ENCODE measurements at regions not wholly inside any gene's neighbourhood (a gene's known extent, or its start where the extent isn't known, plus 50 kb on each side); places are given as distances from the start of the nearest gene placed in this dataset.
"Not testable (repeated sequence)": the region's sequence is repeated elsewhere in the genome, so short reads cannot be mapped to it uniquely, and the experiment has no call there.

- 87 to 93% methylated on average over 8 of the region's 8 CpGs for WGBS, 2 donors
- H3K4me1 ChIP-seq (ENCODE audit: control insufficient read depth in 1 of 2, insufficient read depth in 2 of 2, low read length in 2 of 2); intact Hi-C loops (cut with DNase I): not testable (repeated sequence)
Measured at GRCh38 chr20:47912165-47912564, 126.9 kb upstream of the SULF2 start.

GRCh38 chr20:47909696-47910369, 124.6 kb upstream of the SULF2 start:
- H3K4me1 ChIP-seq (ENCODE audit: control insufficient read depth in 1 of 2, insufficient read depth in 2 of 2, low read length in 2 of 2); H3K27ac ChIP-seq (ENCODE audit: low read depth in 1 of 2, low read length in 2 of 2); intact Hi-C loops (cut with DNase I); H3K4me3 ChIP-seq (ENCODE audit: low read length in 2 of 2); H3K27me3 ChIP-seq (ENCODE audit: control insufficient read depth in 1 of 2, insufficient read depth in 2 of 2, low read length in 1 of 2); ATAC-seq (ENCODE audit: low FRiP score); H3K9me3 ChIP-seq (ENCODE audit: control insufficient read depth, low read length); H3K36me3 ChIP-seq (ENCODE audit: control insufficient read depth in 1 of 2, insufficient read depth in 2 of 2, low read length in 1 of 2); DNase-seq: not testable (repeated sequence)
- WGBS, 2 donors = 88 to 92% methylated on average over 12 of the region's 12 CpGs

More at GRCh38 chr20:47912165-47912564, 126.9 kb upstream of the SULF2 start:
- not testable (repeated sequence) for H3K36me3 ChIP-seq (ENCODE audit: control insufficient read depth in 1 of 2, insufficient read depth in 2 of 2, low read length in 1 of 2); H3K9me3 ChIP-seq (ENCODE audit: control insufficient read depth, low read length); H3K27ac ChIP-seq (ENCODE audit: low read depth in 1 of 2, low read length in 2 of 2); H3K27me3 ChIP-seq (ENCODE audit: control insufficient read depth in 1 of 2, insufficient read depth in 2 of 2, low read length in 1 of 2); ATAC-seq (ENCODE audit: low FRiP score); DNase-seq; H3K4me3 ChIP-seq (ENCODE audit: low read length in 2 of 2)

- H3K27ac ChIP-seq (ENCODE audit: low read depth in 1 of 2, low read length in 2 of 2); DNase-seq; intact Hi-C loops (cut with DNase I); H3K36me3 ChIP-seq (ENCODE audit: control insufficient read depth in 1 of 2, insufficient read depth in 2 of 2, low read length in 1 of 2); H3K4me3 ChIP-seq (ENCODE audit: low read length in 2 of 2); H3K27me3 ChIP-seq (ENCODE audit: control insufficient read depth in 1 of 2, insufficient read depth in 2 of 2, low read length in 1 of 2); H3K4me1 ChIP-seq (ENCODE audit: control insufficient read depth in 1 of 2, insufficient read depth in 2 of 2, low read length in 2 of 2); ATAC-seq (ENCODE audit: low FRiP score); H3K9me3 ChIP-seq (ENCODE audit: control insufficient read depth, low read length): not testable (repeated sequence)
- WGBS, 2 donors = 33 to 34% methylated on average over 15 of the region's 15 CpGs
Measured at GRCh38 chr20:47908361-47909035, 123.2 kb upstream of the SULF2 start.

- whole genome bisulfite sequencing, 2 donors = 50 to 56% methylated on average over 7 of the region's 7 CpGs
- H3K36me3 ChIP-seq (ENCODE audit: control insufficient read depth in 1 of 2, insufficient read depth in 2 of 2, low read length in 1 of 2); H3K27me3 ChIP-seq (ENCODE audit: control insufficient read depth in 1 of 2, insufficient read depth in 2 of 2, low read length in 1 of 2); intact Hi-C loops (cut with DNase I); H3K27ac ChIP-seq (ENCODE audit: low read depth in 1 of 2, low read length in 2 of 2); ATAC-seq (ENCODE audit: low FRiP score); H3K4me1 ChIP-seq (ENCODE audit: control insufficient read depth in 1 of 2, insufficient read depth in 2 of 2, low read length in 2 of 2); H3K9me3 ChIP-seq (ENCODE audit: control insufficient read depth, low read length); DNase-seq; H3K4me3 ChIP-seq (ENCODE audit: low read length in 2 of 2): not testable (repeated sequence)
Measured at GRCh38 chr20:47907951-47908350, 122.7 kb upstream of the SULF2 start.

- WGBS, 2 donors = 87 to 88% methylated on average over 13 of the region's 13 CpGs
- Histone ChIP-seq H3K9me3 (ENCODE audit: control insufficient read depth, low read length) (no peaks in the 10 kb centered on the region), H3K4me3 (ENCODE audit: low read length in 2 of 2) (no peak overlapping the region), H3K4me1 (ENCODE audit: control insufficient read depth in 1 of 2, insufficient read depth in 2 of 2, low read length in 2 of 2) (no peaks in the 10 kb centered on the region), H3K27ac (ENCODE audit: low read depth in 1 of 2, low read length in 2 of 2) (no peak overlapping the region), H3K36me3 (ENCODE audit: control insufficient read depth in 1 of 2, insufficient read depth in 2 of 2, low read length in 1 of 2) (no peaks in the 10 kb centered on the region), H3K27me3 (ENCODE audit: control insufficient read depth in 1 of 2, insufficient read depth in 2 of 2, low read length in 1 of 2) (no peaks in the 10 kb centered on the region)
- ATAC-seq (ENCODE audit: low FRiP score) (no peak), DNase-seq (no peak)
- intact Hi-C loops (cut with DNase I) = no loop called here
Measured at GRCh38 chr20:47907031-47907675, 121.9 kb upstream of the SULF2 start.

- 89 to 92% methylated on average over 12 of the region's 12 CpGs for WGBS, 2 donors
- Histone ChIP-seq H3K27ac (ENCODE audit: low read depth in 1 of 2, low read length in 2 of 2) (no peak overlapping the region), H3K27me3 (ENCODE audit: control insufficient read depth in 1 of 2, insufficient read depth in 2 of 2, low read length in 1 of 2) (no peaks in the 10 kb centered on the region), H3K4me1 (ENCODE audit: control insufficient read depth in 1 of 2, insufficient read depth in 2 of 2, low read length in 2 of 2) (no peaks in the 10 kb centered on the region), H3K4me3 (ENCODE audit: low read length in 2 of 2) (no peak overlapping the region), H3K9me3 (ENCODE audit: control insufficient read depth, low read length) (no peaks in the 10 kb centered on the region), H3K36me3 (ENCODE audit: control insufficient read depth in 1 of 2, insufficient read depth in 2 of 2, low read length in 1 of 2) (no peaks in the 10 kb centered on the region)
- no peak for ATAC-seq (ENCODE audit: low FRiP score)
- DNase-seq = no peak
- intact Hi-C loops (cut with DNase I) = no loop called here
Measured at GRCh38 chr20:47906348-47906660, 121.0 kb upstream of the SULF2 start.

- no peak overlapping the region for H3K4me3 ChIP-seq (ENCODE audit: low read length in 2 of 2)
- H3K9me3 ChIP-seq (ENCODE audit: control insufficient read depth, low read length) = no peaks in the 10 kb centered on the region
- H3K27me3 ChIP-seq (ENCODE audit: control insufficient read depth in 1 of 2, insufficient read depth in 2 of 2, low read length in 1 of 2) = no peaks in the 10 kb centered on the region
- H3K36me3 ChIP-seq (ENCODE audit: control insufficient read depth in 1 of 2, insufficient read depth in 2 of 2, low read length in 1 of 2) = no peaks in the 10 kb centered on the region
- DNase-seq = no peak
- WGBS, 2 donors = 88 to 94% methylated on average over 17 to 18 of the region's 18 CpGs
- no peaks in the 10 kb centered on the region for H3K4me1 ChIP-seq (ENCODE audit: control insufficient read depth in 1 of 2, insufficient read depth in 2 of 2, low read length in 2 of 2)
- no peak overlapping the region for H3K27ac ChIP-seq (ENCODE audit: low read depth in 1 of 2, low read length in 2 of 2)
- ATAC-seq (ENCODE audit: low FRiP score) = no peak
- intact Hi-C loops (cut with DNase I) = no loop called here
Measured at GRCh38 chr20:47905628-47906347, 120.5 kb upstream of the SULF2 start.

- intact Hi-C loops (cut with DNase I); H3K4me1 ChIP-seq (ENCODE audit: control insufficient read depth in 1 of 2, insufficient read depth in 2 of 2, low read length in 2 of 2): not testable (repeated sequence)
Measured at GRCh38 chr20:47903009-47903408, 117.7 kb upstream of the SULF2 start.

More at GRCh38 chr20:47903009-47903408, 117.7 kb upstream of the SULF2 start:
- WGBS, 2 donors = 71 to 77% methylated on average over 1 to 3 of the region's 3 CpGs
- not testable (repeated sequence) for H3K36me3 ChIP-seq (ENCODE audit: control insufficient read depth in 1 of 2, insufficient read depth in 2 of 2, low read length in 1 of 2); H3K4me3 ChIP-seq (ENCODE audit: low read length in 2 of 2); DNase-seq; ATAC-seq (ENCODE audit: low FRiP score); H3K27me3 ChIP-seq (ENCODE audit: control insufficient read depth in 1 of 2, insufficient read depth in 2 of 2, low read length in 1 of 2); H3K9me3 ChIP-seq (ENCODE audit: control insufficient read depth, low read length); H3K27ac ChIP-seq (ENCODE audit: low read depth in 1 of 2, low read length in 2 of 2)

Data from aorta (tissue), 5 donors.